GM12874 (cell line): ENCODE measurements at regions not wholly inside any gene's neighbourhood (a gene's known extent, or its start where the extent isn't known, plus 50 kb on each side); places are given as distances from the start of the nearest gene placed in this dataset.

Source experiments
- TF ChIP-seq, protein P1 (sequence below): IDR thresholded peaks from 2 replicates; pipeline ENCODE4 v1.5.1; 2011; ENCODE audit warnings: low read depth, mild to moderate bottlenecking, control low read depth, low read length, moderate library complexity; ENCODE audit not compliant: insufficient read depth

DNA sequence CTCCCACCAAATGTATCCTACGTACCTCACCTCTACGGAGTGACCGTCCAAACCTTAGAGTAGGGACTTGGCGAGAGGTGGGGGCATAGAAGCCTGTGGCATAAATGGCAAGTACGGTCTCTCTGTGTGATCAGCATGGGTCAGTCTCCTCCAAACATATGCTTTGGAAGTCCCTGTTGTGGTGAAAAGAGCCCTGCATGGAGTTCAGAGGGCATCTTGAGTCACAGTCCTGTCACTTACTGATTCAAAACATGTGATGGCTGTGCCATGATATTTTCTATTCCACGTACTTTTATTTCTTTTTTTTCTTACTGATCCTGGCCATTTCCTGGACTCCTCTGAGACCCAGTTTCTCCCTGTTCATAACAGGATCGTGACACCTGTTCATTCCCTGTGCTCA is 67.5 kb upstream of the CEP85L start:
- TF ChIP-seq, protein P1, sequence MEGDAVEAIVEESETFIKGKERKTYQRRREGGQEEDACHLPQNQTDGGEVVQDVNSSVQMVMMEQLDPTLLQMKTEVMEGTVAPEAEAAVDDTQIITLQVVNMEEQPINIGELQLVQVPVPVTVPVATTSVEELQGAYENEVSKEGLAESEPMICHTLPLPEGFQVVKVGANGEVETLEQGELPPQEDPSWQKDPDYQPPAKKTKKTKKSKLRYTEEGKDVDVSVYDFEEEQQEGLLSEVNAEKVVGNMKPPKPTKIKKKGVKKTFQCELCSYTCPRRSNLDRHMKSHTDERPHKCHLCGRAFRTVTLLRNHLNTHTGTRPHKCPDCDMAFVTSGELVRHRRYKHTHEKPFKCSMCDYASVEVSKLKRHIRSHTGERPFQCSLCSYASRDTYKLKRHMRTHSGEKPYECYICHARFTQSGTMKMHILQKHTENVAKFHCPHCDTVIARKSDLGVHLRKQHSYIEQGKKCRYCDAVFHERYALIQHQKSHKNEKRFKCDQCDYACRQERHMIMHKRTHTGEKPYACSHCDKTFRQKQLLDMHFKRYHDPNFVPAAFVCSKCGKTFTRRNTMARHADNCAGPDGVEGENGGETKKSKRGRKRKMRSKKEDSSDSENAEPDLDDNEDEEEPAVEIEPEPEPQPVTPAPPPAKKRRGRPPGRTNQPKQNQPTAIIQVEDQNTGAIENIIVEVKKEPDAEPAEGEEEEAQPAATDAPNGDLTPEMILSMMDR = no peak

DNA sequence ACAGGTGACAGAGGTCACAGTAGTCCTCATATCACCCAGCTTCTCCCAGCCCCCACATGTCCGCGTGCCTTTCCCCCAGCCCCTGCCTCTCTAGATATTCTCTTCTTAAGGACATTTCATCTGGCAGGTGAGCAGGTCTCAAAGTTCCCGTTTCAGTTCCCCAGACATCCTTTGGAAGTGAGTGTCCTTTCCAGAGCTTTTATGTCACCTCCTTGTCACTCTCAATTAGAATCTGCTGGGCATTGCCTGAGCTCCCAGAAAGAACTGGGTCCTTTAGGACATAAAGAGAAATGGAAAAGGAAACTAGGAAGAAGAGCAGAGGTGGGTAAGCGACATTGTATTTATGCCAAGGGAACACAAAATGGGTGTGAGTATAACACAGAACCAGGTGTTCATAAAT is 66.9 kb upstream of the CEP85L start:
- TF ChIP-seq, protein P1 = no peak

DNA sequence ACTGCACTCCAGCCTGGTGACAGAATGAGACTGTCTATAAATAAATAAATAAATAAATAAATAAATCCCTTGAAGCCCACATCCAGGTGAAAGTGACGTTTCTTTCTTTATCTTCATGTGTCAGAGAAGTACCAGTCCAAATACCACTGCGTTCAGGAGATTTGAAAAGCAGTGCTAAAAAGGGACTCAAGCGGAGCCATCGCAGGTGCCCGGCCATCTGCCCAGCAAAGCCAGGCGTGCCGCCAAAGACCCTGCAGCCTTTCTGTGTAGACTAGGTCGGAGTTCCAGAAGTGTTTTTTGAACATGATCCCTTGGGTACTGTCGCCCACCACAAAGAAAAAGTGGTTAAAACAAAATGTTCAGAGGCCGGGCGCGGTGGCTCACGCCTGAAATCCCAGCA is 65.7 kb upstream of the CEP85L start:
- TF ChIP-seq, protein P1 = no peak

DNA sequence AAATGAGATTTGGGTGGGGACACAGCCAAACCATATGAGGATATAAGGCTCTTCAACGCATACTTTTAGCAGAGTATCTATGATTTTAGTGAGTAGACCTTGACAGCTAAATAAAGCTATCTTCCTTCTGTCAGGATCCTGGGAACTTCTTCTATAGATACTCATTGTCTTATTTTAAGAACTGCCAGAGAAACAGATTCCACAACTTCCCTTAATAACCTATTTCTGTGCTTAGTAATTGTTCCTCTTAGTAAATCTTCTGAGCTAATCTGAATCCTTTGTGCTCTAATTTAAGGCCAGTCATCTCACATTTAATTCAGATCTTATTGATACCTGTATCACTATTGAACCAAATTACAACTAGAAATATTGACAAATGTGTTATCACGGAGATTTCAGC is 64.0 kb upstream of the CEP85L start:
- TF ChIP-seq, protein P1 = no peak

DNA sequence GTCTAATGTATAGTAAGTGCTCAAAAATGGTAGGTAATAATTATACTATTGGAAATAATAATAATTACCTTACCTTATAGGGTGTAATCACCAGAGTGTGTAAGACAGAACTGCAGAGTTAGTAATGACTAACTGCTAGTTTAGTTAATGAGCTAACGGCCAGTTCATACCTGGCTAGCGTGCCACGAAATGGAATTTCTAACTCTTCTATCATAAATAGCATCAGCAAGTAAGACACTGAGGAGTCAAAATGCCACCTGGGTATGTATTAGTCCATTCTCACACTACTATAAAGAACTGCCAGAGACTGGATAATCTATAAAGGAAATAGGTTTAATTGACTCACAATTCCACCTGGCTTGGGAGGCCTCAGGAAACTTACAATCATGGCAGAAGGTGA is 63.4 kb upstream of the CEP85L start:
- TF ChIP-seq, protein P1 = no peak

DNA sequence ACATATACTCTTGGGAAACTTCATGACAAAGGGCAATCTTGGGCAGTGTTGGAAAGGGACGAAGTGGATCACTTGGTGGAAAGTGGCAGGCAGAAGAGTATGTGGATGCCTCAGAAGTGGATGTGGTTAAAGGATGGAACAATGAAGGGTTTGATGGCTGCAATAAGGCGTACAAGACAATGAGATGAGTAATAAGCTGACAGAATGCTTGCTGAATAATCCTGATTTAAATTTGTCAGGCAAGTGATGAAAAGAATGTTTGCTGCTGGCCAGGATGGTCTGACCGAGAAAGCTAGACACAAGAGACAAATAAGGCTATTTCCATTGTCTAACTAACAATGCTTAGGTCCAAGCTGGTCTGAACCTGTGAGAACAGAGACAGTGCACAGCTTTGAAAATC is 61.6 kb upstream of the CEP85L start:
- TF ChIP-seq, protein P1 = no peak

DNA sequence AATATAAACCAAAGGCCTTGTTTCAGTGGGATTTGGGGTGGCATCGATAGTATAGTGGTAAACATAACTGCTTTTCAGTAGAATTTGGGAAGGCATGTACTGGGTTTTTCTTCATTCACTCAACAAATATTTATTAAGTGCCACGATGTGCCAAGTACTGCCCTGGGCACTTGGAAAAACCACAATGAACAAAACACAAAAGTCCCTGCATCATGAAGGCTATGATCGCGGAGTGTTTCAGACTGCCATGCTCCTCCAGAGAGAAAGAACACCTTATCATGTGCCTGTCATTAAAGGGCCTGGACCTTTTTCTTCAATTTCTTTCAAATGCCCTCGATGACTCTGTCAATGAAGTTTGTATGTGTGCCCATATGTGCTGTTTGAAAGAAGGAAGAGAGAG is 59.2 kb upstream of the CEP85L start:
- TF ChIP-seq, protein P1 = no peak

DNA sequence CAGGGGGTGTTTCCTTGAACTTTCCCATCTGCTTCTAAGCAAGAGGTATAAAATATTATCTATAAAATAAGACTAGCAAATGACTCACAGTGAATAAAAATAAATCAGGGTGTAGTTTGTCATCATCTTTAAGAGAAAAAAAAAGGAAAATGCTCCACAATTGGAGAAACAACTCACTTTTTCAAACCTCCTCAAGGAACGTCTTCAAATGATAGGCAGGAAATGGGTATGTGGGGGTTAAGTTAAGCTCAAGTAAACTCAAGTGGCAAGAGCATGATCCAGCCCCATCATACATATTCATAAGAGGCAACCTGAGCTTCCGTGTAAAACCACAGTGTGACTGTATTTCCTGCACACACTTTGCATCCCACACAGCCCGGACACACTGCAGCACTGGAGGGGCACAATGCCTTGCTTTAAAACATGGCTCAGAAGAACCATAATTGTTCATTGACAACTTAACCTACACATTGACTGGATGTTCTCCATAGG is 58.5 kb upstream of the CEP85L start:
- TF ChIP-seq, protein P1 = no peak
